Fibroblast of the aortic adventitia (primary cell): ENCODE measurements at regions not wholly inside any gene's neighbourhood (a gene's known extent, or its start where the extent isn't known, plus 50 kb on each side); places are given as distances from the start of the nearest gene placed in this dataset.

ENCODE experiments used
- DNase-seq: peaks from one replicate; pipeline ENCODE4 v3.0.0-alpha.2; 2010; ENCODE audit warnings: low read depth
- H3K4me3 ChIP-seq: 2 replicates; pipeline ENCODE4 v1.5.1; 2011; ENCODE audit warnings: low read depth, mild to moderate bottlenecking, control low read depth, low read length, moderate library complexity
- CTCF ChIP-seq: IDR thresholded peaks from 2 replicates; pipeline ENCODE4 v1.5.1; 2011; ENCODE audit warnings: mild to moderate bottlenecking, low read length, control low read depth, inconsistent platforms; ENCODE audit not compliant: insufficient read depth

- H3K4me3 ChIP-seq: no peak overlapping the region
- no peak for DNase-seq
- no peak for TF ChIP-seq CTCF
Observed at GRCh38 chr14:89484051-89484844, 67.2 kb upstream of the FOXN3 start.

GRCh38 chr14:89481196-89481595 lies 64.2 kb upstream of the FOXN3 start:
- H3K4me3 ChIP-seq: no peak overlapping the region
- no peak for DNase-seq
- TF ChIP-seq CTCF: no peak

DNA sequence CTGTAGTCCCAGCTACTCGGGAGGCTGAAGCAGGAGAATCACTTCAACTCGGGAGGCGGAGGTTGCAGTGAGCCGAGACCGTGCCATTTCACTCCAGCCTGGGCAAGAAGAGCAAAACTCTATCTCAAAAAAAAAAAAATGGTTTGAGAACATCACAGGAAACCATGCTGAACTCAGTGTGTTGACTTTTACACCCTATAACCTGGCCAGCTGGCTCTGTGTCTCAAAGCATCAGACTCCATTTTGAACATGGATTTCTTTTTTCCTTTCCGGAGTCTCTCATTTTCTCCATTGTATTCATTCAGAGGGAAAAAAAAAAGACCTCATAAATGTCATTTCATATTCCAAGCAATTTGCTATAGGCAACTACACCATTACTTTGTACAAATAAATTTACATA lies 63.2 kb upstream of the FOXN3 start:
- DNase-seq: no peak
- no peak overlapping the region for H3K4me3 ChIP-seq
- no peak for TF ChIP-seq CTCF

DNA sequence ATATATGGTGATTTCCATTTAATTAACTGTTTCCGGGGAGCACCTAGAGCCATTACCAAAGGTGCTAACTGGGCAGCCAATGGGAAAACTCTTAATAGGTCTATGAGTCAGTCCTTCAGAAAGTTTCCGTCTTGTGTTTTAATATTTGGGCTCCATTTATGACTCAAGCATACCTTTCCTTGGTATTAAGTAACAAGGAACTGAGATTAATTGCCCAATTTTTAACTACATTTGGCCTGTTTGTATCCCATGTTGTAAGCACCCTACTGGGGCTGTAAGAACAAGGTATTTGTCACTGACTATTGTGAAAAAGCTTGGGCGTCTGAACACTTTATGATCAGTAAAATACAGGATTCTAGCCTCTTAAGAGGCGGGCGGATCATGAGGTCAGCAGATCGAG lies 62.8 kb upstream of the FOXN3 start:
- no peak for TF ChIP-seq CTCF
- no peak for DNase-seq

DNA sequence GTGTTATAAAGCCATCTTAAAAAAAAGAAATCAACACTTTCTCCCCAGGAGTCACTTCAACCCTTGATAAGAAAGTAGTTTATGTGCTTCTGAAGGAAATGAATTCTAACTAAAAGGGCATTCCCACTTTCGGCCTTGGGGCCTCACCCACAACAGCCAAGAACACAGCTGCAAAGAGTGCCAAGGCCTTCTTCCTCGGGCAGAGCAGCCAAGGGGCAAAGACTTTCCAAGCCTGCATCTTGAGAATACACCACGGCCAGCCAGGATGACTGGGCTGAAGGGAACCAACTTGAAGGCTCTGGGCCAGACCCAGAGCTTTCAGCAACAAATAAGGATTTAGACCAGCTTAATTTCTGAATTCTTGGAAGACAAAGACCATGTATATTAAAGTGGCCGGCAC lies 60.4 kb upstream of the FOXN3 start:
- no peak overlapping the region for H3K4me3 ChIP-seq
- peak; percentile 27 for DNase-seq
- no peak for TF ChIP-seq CTCF

More for the DNA sequence above, 62.8 kb upstream of the FOXN3 start:
- H3K4me3 ChIP-seq: no peak overlapping the region

GRCh38 chr14:89476354-89476896 lies 59.4 kb upstream of the FOXN3 start:
- DNase-seq: no peak
- TF ChIP-seq CTCF: no peak
- H3K4me3 ChIP-seq: no peak overlapping the region
